ENCODE measurements at regions not wholly inside any gene's neighbourhood (a gene's known extent, or its start where the extent isn't known, plus 50 kb on each side); places are given as distances from the start of the nearest gene placed in this dataset.

GRCh38 chr4:121216461-121216860, 52.3 kb upstream of the TNIP3 start:
- Histone ChIP-seq H3K4me3 (no peak overlapping the region), H3K27me3 (ENCODE audit: low read depth) (no peaks in the 10 kb centered on the region), H3K9me3 (no peaks in the 10 kb centered on the region), H3K36me3 (replicated peaks) (no peaks in the 10 kb centered on the region), H3K4me1 (no peaks in the 10 kb centered on the region)
- in situ Hi-C loops (cut with MboI; ENCODE audit: low sequenced_read_pairs): no loop called here
- DNase-seq (ENCODE audit: low spot score in 2 of 2): no peak

GRCh38 chr4:121213940-121214339, 49.8 kb upstream of the TNIP3 start:
- Histone ChIP-seq H3K36me3 (replicated peaks) (no peaks in the 10 kb centered on the region), H3K4me3 (no peak overlapping the region), H3K27me3 (ENCODE audit: low read depth) (no peaks in the 10 kb centered on the region), H3K4me1 (peaks cover 10% of the 10 kb centered on the region), H3K9me3 (no peaks in the 10 kb centered on the region)
- no peak for DNase-seq (ENCODE audit: low spot score in 2 of 2)
- in situ Hi-C loops (cut with MboI; ENCODE audit: low sequenced_read_pairs): no loop called here
